Pons (tissue), 1 donor: ENCODE measurements at regions not wholly inside any gene's neighbourhood (a gene's known extent, or its start where the extent isn't known, plus 50 kb on each side); places are given as distances from the start of the nearest gene placed in this dataset.
"Not testable (repeated sequence)": the region's sequence is repeated elsewhere in the genome, so short reads cannot be mapped to it uniquely, and the experiment has no call there.

ENCODE experiments used
- DNase-seq: peaks from one replicate; pipeline ENCODE4 v3.0.0-alpha.2; 2016; ENCODE audit warnings: low spot score

DNA sequence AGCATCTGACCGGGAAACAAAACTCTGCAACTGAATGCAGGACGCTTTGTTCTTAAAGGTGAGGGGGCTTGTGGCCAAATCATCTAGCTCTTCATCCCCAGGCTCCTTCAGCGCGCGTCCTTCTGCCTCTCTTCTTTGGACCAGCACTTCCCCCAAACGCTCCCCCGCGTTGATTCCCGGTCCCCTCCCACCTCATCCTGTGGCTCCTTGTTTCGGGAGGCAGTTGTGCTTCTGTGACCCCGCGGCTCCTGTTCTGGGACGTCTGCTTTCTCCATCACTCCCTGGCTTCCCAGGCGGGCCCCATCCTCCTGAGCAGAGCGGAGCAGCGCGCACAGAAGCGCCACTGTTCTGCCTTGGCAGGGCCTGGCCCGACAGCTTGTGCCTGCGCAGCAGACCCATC, 109.7 kb upstream of the ZNG1E start:
- not testable (repeated sequence) for DNase-seq

DNA sequence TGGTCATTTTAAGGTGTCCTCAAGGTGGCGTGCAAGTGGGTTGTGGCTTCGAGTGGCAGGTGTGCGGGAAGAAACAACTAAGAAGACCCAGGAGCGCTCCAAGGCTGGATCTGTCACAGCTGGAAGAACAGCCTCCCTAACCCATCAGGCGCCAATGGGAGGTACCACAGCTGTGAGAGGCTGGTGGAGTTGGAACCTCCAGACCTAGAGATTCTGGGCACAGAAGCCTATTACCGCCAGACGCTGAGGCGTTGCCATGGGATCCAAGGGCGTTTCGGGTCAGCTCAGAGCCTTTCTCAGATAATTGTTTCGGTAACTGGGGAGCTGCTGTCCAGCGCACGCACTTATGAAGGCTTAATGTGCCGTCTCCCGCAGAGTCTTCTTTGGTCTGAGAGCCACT, 156.7 kb upstream of the ZNG1E start:
- not testable (repeated sequence) for DNase-seq

DNA sequence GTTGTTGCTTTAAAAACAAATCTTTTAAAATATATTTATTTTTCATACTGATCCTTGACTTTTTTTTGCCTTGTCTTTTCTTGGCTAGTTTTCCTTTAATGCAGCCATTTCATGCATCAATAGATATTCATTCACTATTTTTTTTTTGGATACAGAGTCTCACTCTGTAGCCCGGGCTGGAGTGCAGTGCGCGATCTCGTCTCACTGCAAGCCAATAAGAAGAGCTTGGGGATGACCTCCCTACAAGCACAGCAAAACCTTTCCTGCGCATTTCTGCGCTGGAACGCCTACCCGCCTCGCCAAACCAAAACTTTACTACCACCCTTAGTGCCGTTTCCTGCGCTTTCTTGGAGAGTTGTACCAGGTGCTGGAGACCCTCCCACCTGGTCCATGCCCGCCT, 161.3 kb upstream of the ZNG1E start:
- DNase-seq: not testable (repeated sequence)

DNA sequence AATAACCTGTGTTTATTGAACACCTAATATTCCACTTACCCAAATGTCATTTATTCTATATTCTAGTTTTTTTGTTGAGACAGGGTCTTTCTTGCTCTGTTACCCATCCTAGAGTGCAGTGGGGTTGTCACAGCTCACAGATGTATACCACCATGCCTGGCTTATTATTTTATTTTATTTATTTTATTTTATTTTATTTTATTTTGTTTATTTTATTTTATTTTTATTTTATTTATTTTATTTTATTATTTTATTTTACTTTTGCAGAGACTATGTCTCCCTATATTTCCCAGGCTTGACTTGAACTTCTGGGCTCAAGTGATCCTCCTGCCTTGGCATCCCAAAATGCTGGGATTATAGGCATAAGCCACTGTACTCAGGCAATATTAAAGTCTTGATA, 167.8 kb upstream of the ZNG1E start:
- DNase-seq: not testable (repeated sequence)

DNA sequence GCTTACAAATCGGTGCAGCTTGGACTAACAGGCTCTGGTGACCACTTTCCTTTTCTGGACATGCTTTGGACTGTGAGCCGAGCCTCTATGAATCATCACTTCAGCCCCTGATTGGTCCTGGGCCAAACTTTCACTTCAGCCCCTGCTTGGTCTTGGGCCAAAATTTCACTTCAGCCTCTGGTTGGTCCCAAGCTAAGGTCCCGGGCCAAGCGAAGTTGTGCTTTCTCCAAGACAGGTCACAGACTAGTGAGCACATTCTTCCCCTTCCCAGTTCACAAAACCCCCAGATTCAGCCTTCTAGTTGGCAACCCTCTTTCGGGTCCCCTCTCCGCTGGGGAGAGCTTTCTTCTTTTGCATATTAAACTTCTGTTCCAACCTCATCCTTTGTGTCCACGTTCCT, 171.0 kb upstream of the ZNG1E start:
- not testable (repeated sequence) for DNase-seq

DNA sequence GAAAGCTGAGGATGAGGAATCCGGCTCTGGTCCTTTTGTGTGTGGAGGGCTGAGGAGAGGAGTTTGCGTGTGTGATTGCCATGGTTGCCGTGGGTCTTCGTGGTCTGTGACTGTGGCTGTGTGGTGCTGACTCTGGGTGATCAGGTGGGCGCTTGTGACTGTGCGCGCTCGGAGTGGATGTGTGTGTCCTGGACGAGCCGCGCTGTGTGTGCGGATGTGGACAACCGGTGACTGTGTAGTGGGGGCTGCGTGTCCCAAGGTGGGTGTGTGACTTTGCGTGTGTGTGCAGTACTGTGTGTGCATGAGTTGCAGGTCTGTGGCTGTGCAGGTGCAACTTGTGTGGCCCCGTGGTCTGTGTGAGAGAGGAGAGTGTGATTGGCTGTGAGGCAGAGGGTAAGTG, 172.0 kb upstream of the ZNG1E start:
- DNase-seq: not testable (repeated sequence)

DNA sequence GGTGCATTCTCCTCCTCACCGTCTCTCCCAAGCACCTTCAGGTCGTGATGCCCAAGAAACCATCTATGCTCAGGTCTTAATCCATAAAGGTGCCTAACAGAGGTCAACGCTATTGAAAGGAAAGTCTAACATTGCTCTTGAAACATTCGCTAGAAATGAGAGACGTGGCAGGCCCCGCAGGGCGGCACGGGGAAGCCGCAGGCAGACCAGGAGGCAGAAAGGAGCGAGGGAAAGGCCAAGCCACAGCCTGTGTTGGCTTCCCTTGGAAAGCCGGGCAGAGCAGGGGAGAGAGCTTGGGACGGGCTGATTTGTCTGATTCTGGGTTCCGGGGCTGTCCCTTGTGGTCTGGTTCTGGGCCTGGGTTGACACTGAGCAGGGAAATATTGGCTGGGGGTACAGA, 192.8 kb upstream of the ZNG1E start:
- DNase-seq: not testable (repeated sequence)

DNA sequence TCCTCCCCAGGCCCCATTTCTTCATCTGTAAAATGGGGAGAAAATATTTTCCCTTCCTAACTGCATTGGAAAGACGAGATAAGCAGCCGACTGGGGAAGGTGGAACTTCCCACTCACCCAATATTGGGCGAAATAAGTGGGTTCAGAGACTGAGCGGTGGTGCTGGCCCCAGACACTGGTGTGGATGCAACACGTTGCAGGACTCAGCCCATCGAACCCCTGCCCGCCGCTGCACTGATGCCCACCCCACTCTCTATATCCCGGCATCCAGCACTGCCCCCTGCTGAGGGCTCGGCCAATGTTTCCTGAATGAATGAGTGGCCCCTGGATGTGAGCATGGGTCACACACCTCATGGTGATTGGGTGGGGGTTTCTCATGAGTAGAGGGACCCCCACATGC, 194.4 kb upstream of the ZNG1E start:
- not testable (repeated sequence) for DNase-seq

DNA sequence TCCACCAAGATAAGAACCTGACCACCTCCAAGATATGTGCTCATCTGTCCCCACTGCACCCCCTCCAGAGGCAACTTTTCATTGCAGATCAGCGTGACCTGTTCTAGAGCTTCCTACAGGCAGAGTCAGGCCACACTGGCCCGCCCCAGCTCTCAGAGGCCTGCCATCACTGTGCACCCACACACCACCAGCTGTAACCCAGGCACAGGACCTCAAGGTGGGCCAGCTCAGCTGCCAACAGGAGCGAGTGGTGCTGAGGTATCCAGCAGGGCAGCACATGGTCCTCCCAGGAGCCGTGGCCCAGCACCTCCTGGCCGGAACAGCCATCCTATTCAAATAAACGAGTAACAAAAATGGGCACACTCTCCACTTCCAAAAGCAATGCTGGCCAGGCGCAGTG, 189.9 kb upstream of the FOXD4L5 start:
- DNase-seq: not testable (repeated sequence)

DNA sequence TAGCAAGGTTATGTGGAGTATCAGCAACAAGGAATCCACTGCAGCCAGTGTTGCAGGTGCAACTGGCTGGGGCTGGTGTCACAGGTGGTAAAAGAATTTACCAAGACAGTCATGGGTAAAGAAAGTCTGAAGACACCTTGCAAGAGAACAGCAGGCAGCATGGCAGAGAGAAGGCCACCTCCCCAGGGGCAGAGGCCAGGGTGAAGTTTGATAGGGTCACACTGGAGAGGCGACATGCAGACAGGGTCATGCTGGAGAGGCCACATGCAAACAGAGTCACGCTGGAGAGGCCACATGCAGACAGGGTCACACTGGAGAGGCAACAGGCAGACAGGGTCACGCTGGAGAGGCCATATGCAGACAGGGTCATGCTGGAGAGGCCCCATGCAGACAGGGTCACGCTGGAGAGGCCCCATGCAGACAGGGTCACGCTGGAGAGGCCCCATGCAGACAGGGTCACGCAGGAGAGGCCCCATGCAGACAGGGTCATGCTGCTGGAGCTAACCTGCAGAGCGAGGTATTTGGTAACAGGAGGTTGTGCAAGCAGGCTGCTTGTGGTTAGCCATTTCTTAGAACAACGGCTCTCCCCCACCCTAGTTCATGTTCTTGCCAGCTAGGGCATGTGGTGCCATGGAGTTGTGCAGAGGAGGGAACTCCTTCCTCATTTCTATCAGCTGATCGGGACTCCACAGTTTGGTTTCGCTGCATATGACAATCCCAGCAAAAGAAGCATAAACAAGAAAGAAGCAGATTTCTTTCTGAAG, 188.2 kb upstream of the FOXD4L5 start:
- not testable (repeated sequence) for DNase-seq

DNA sequence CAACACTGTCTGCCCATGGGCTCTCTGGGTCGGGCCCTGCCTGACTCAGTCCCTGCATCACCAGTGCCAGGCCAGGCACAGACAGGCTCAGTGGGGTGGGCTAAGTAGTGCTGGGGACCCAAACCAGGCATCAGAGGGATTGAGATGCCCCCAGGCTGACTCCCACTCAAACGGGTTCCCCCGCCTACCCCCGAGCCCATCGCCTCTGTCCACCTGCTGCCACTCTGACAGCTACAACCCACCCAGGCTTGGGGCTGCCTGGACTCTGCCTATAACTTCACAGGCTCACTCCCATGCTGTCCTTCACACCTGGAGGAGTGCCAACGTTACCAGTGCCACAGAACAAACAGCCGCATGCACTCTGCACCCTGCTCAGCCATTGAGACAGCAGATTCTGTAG, 186.1 kb upstream of the FOXD4L5 start:
- DNase-seq: not testable (repeated sequence)

DNA sequence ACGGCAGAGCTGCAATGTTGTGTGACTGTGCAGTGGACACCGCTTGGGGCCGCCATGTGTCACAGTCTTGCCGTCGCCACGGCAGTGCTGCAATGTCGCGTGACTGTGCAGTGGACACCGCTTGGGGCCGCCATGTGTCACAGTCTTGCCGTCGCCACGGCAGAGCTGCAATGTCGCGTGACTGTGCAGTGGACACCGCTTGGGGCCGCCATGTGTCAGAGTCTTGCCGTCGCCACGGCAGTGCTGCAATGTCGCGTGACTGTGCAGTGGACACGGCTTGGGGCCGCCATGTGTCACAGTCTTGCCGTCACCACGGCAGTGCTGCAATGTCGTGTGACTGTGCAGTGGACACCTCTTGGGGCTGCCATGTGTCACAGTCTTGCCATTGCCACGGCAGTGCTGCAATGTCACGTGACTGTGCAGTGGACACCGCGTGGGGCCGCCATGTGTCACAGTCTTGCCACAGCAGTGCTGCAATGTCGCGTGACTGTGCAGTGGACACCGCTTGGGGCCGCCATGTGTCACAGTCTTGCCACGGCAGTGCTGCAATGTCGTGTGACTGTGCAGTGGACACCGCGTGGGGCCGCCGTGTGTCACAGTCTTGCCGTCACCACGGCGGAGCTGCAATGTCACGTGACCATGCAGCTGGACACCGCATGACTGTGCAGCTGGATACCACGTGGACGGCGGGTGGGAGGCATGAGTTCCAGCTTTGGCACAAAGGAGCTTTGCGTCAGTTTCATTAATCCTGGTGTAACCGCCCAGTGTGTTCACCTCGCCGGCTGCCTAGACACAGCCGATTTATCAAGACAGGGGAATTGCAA, 182.1 kb upstream of the FOXD4L5 start:
- not testable (repeated sequence) for DNase-seq

DNA sequence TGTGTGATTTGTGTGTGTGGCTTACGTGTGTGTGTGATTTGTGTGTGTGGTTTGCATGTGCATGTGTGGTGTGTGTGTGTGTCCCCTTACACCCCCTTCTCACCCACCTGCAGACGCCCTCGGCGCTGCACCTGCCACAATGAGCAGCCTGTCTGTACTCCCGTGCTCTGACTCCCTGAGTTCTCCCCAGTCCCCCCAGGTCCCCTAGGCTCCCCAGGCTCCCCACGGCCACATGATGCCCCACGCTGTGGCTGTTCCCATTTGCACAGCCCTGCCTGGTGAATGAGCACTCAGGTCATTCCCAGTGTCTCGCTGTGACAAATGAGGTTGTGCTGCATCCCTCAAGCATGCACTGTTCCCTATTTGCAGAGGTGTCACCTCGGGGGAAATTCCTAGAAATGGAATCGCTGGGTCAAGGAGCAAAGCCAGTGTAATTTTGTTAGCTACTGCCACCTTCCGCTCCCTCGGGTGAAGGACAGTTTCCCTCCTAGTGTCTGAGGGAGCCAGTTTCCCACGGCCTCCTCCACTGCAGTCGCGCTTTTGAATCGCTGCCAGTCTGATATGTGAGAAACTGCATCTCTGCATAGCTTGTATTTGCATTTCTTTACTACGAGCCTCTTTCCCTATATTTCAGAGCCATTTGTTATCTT, 180.4 kb upstream of the FOXD4L5 start:
- not testable (repeated sequence) for DNase-seq

DNA sequence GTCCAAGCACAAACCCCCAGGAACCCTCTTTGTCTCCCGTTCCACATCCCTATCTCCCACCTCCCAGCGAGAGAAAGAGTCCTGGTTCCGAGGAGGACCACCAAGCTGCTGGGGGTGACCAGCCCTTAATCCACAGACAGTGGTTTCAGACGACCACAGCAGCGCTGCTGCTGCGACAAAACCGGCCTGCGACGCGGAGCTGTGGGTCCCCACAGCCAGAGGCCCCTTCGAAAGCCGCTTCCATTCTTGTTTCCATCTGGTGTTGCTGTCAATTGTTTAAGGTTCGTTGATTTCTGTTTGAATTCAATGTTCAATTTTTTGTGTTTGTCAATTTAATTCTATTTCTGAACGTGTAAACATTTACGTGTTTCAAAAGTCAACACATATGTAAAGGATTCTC, 177.5 kb upstream of the FOXD4L5 start:
- not testable (repeated sequence) for DNase-seq

DNA sequence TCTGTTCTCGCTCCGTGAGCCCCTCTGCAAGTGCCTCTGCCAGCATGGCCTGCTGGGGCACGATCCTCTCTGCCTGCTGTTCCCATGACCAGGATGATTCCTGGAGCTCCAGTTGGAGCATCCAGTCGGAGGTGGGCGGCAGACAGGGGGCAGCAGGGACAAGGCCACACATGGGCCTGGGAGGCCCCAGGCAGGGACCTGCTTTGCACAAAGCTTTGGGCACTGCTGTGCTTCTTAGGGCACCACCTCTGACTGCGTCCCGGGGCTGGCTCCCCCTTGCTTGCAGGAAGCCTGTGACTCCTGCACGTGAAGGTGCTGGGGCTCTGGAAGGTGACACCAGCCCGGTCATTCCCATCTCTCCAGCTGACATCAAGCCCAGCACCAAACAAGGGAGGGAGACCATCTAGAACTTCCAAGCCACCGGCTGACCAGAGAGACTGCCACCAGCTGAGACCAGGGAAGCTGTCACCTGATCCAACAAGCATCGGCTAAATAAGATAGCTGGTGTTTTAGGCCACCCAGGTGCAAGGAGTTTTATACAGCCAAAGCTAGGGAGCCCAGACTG, 174.8 kb upstream of the FOXD4L5 start:
- DNase-seq: no peak

DNA sequence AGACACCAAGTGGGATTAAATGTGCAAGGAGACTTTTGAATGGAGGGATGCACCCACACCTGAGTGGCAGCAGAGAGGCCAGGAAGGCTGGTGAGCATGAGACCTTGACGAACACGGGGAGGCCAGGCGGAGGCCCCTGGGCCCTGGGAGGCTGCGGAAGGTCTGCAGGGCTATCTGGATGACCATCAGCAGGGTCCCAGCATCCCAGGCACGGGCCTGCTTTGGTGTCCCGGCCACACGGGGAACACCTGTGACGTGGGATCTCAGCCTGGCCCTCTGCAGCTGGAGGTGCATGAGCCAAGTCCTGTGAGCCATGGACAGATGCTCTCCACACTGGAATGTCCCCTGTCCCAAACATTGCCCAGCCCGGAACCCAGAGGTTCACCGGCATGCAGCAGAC, 174.0 kb upstream of the FOXD4L5 start:
- DNase-seq: no peak

DNA sequence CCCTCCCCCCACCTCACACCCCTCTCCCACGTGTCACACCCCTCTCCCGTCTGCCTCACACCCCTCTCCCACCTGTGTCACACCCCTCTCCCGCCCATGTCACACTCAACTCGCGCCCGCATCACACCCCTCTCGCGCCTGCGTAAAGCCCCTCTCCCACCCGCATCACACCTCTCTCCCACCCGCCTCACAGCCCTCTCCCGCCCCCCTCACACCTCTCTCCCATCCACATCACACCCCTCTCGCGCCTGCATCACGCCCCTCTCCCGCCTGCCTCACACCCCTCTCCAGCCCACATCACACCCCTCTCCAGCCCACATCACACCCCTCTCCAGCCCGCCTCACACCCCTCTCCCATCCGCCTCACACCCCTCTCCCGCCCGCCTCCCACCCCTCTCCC, 173.5 kb upstream of the FOXD4L5 start:
- DNase-seq: no peak

DNA sequence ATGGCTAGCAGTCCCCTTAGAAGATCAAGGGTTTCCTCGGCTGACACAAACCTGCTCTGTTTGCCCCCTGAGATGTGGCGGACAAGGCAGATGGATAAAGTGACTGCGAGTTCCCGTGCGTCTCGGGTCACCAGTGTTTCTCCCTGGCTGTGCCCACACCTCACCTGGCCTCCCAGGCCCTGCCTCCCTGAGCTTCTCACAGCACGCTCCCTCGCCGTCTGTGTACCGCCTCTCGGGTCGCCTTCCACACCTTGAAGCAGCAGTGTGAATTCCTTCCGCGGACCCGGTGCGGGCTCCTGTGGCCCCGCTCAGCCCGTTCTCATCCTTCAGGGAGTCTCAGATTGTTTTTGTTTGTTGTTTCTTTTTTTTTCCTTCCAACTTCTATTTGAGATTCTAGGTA, 172.0 kb upstream of the FOXD4L5 start:
- DNase-seq: not testable (repeated sequence)

DNA sequence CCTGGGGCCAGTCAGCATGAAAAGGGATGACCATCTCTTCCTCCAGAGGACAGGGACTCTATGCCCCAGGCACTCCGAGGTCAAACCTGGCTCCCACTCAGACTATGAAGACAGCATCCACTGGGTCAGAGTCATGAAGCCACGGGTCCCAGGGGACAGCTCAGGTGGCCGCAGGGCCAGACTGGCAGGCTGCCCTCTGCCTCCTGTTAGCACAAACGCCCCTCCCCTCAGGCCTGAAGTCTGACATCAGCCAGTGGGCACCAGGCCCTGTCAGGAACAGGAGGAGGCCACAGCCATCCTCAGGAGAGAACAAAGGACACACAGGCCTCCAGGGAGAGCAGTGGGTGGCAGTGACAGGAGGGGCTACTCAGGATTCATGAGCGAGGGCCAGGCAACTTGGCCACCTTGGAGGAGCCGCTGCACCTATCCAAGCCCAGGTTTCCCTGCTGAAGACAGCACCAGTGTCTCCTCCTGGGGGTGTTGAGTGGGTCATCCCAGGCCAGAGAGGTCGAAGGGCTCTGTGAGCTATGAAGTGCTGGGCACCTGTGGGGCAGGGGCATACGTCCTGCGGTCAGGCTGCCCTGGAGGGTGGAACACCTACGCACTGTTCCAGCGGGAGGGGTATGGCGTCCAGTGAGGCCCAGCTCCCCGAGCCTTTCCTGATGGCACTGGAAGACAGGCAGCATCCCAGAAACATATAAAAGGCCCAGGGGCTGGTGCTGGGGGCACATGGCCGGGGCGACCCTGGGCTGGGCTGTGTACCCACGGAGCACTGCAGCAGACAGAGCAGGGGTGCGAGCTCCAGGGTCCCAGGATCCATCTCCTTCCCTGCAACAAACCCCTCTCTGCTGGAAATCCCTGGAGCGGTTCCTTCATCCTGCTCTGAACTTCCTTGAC, 171.0 kb upstream of the FOXD4L5 start:
- not testable (repeated sequence) for DNase-seq

DNA sequence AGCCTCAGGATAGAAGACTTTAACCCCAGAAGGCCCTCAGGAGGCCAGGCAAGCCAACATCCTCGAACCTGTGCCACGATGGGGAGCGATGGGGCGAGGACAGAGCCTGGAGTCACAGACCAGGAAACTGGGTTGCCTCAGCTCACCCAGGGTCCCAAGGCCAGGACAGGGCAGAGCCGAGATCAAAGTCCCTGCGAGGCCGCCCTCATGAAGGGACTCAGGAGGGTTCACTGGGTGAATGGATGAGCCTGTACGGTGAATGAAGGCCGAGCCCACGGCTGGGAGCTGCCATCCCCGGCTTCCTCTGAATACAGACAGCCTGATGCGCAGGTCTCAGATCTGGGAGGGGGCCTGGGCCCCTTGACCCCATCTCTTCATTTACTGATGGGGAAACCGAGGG, 170.1 kb upstream of the FOXD4L5 start:
- not testable (repeated sequence) for DNase-seq

DNA sequence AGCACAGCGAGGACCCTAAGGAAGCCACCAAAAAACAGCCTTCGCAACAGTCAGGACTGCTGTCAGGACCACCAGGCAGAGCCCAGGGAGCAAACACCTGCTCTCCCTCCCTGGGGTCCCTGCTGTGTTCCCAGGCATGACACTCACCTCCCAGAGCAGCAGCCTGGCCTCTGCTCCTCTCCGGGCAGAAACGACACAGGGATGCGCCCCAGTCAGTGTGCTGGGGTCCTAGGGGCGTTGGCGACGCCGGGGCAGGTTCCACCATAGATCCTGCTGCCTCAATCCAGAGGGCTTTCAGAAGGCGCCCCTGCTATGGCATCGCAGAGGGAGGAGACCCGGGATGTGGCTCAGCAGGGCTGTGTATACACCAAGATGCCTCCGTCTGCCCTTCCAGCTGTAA, 169.7 kb upstream of the FOXD4L5 start:
- DNase-seq: not testable (repeated sequence)
